GM10266 (cell line): ENCODE measurements at regions not wholly inside any gene's neighbourhood (a gene's known extent, or its start where the extent isn't known, plus 50 kb on each side); places are given as distances from the start of the nearest gene placed in this dataset.

ENCODE experiments used
- DNase-seq: peaks from one replicate; pipeline ENCODE4 v3.0.0; 2012; ENCODE audit errors: extremely low spot score
- CTCF ChIP-seq: IDR thresholded peaks from 2 replicates; pipeline ENCODE4 v1.5.1; 2012; ENCODE audit warnings: mild to moderate bottlenecking, low read depth; ENCODE audit not compliant: control insufficient read depth, insufficient read depth; ENCODE audit errors: missing control alignments

- no peak for TF ChIP-seq CTCF
- DNase-seq = no peak
Observed at GRCh38 chr1:57704231-57704630, 280.4 kb upstream of the DAB1 start.

- DNase-seq = no peak
- TF ChIP-seq CTCF = no peak
Observed at GRCh38 chr1:57696904-57697303, 273.0 kb upstream of the DAB1 start.

- no peak for TF ChIP-seq CTCF
- DNase-seq = no peak
Observed at GRCh38 chr1:57696043-57696442, 272.2 kb upstream of the DAB1 start.

GRCh38 chr1:57686306-57686705 lies 262.4 kb upstream of the DAB1 start:
- DNase-seq = no peak
- TF ChIP-seq CTCF = no peak

- no peak for TF ChIP-seq CTCF
- no peak for DNase-seq
Observed at GRCh38 chr1:57683037-57683942, 259.4 kb upstream of the DAB1 start.

- DNase-seq = no peak
- TF ChIP-seq CTCF = no peak
Observed at GRCh38 chr1:57678138-57678537, 254.3 kb upstream of the DAB1 start.

- no peak for TF ChIP-seq CTCF
- no peak for DNase-seq
Observed at GRCh38 chr1:57675776-57676175, 251.9 kb upstream of the DAB1 start.
